Left hindlimb (tissue), 1 donor: ENCODE measurements at regions not wholly inside any gene's neighbourhood (a gene's known extent, or its start where the extent isn't known, plus 50 kb on each side); places are given as distances from the start of the nearest gene placed in this dataset.
"Not testable (repeated sequence)": the region's sequence is repeated elsewhere in the genome, so short reads cannot be mapped to it uniquely, and the experiment has no call there.

ENCODE experiments used
- DNase-seq: peaks from one replicate; pipeline ENCODE4 v3.0.0-alpha.2; 2018

DNA sequence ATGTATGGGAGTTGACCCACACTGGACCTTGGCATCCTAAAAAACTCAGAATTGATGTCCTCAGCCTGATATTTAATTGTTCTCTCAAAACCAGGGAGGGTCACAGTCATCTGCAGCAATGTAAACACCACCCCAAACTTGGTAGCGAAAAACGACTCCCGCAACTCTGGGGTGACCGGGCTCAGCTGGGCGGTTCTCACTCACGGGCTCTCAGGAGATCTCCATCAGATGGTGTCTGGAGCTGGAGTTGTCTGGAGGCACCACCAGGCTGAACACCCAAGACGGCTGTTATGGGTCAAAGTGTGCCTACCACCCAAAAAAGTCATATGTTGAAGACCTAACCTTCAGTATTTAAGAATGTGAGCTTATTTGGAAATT is 50.9 kb upstream of the NXT1 start:
- no peak for DNase-seq

DNA sequence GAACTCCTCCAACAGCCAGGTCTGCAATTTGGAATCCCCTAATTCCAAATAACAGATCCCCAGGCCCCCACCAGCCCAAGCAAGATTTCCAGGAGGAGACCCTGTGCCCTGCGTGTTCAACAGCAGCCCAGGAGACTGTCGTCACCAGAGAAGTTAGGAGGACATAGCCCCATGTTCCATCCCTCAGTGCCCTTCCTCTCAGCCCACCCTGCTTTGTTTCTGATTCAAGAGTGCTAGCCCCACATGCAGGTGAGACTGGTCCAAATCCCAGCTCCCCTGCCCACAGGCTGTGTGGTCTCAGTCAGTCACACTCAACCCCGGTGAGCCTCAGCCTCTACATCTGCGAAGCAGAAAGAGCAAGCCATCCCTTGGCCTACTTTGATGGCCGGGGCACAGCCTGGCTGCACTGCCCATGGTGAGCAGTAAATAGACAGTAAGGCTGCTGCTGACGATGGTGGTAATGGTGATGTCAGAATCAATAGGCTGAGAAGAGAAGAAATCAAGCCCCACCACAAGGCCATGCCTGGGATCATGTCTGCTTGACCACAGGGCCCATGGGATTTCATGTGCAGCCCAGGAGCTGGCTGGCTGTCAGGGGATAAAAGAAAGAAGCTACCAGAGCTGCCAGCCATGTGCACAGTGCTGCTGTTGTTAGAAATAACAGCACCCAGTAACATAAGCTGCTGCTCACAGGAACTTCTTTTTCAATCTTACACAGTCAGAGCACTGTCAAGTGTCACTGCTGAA is 51.5 kb upstream of the NXT1 start:
- DNase-seq = no peak

DNA sequence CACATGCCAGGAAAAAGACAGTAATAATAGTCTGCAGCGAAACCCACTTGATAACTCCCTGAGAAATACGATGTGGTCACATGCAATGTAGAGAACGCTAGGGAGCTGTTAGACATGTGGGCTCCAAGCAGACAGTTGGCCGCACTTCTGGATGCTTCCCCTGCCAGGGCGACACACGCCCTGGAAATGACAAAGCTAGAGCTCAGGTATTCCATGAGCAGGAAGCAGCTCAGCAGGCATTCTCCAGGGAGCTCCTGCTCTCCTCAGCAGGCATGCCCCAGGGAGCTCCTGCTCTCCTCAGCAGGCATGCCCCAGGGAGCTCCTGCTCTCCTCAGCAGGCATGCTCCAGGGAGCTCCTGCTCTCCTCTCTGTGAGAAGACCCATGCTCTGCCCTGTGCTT is 52.4 kb upstream of the NXT1 start:
- no peak for DNase-seq

- DNase-seq = no peak
Measured at GRCh38 chr20:23296841-23297701, 53.5 kb upstream of the NXT1 start.

GRCh38 chr20:23295934-23296333 is 54.7 kb upstream of the NXT1 start:
- no peak for DNase-seq

- DNase-seq = no peak
Measured at GRCh38 chr20:23294671-23295070, 55.9 kb upstream of the NXT1 start.

DNA sequence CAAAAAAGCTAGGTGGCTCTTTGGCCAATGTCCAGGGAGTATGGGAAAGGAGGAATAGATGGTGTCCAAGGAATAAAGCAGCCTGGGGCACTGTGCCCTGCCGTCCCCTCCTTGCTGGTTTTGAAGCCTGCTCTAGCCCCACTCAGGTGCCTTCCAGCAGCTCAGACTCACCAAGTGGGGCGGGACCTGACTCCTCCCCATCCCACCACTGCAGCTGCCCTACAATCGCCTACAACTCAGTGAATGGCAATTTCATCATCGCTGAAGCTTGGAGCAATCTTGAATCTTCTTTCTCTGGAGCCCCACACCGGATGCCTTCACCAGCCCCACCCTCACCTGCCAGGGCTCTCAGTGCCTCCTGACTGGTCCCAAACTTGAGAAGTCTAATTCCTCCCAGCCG is 56.4 kb upstream of the NXT1 start:
- no peak for DNase-seq

DNA sequence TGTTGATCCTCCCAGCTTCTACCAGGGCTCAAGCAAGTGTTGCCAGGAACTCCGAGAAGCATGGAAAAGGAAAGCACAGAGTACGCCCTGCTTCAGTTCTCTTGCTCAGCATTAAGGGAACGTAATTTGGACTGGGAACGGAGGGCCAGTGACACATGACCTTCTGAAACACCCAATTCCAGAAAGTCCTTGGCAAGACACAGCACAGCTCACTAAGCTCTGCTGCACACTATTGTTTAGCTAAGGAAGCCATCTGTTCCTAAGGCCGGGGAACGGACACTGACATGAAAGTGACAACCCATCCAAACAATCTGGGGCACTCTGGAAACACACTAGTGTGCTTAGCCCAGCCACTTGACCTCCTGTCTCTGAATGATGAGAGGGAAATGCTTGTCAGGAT is 56.9 kb upstream of the NXT1 start:
- no peak for DNase-seq

GRCh38 chr20:23292311-23292710 is 58.3 kb upstream of the NXT1 start:
- DNase-seq = not testable (repeated sequence)

DNA sequence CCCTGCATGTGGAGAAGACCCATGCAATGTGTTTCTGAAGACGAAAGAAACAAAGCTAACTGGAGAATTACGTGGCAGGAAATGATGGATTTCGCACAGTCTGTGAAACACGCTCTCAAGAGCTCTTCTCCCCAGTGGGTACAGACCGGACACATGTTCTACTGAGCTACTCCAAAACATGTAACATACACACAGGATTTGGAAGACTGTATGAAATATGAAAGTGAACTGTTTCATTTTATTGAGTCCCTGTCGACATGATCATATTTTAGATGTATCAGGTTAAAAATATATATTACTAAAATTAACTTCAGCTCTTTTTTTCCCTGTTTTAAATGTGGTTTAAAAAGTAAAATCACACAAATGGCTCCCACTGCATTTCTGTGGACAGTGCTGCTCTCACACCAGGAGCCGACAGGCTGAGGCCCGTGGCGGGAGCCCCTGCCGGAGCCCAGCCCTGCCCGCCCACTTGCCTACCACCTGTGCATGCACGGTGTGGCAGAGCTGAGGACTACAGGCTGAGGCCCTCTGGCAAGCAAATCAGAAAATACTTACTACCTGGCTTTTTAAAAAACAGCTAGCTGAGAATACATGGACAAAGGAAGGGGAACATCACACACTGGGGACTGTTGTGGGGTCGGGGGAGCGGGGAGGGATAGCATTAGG is 58.9 kb upstream of the NXT1 start:
- DNase-seq = no peak

GRCh38 chr20:23290761-23291574 is 59.6 kb upstream of the NXT1 start:
- no peak for DNase-seq

DNA sequence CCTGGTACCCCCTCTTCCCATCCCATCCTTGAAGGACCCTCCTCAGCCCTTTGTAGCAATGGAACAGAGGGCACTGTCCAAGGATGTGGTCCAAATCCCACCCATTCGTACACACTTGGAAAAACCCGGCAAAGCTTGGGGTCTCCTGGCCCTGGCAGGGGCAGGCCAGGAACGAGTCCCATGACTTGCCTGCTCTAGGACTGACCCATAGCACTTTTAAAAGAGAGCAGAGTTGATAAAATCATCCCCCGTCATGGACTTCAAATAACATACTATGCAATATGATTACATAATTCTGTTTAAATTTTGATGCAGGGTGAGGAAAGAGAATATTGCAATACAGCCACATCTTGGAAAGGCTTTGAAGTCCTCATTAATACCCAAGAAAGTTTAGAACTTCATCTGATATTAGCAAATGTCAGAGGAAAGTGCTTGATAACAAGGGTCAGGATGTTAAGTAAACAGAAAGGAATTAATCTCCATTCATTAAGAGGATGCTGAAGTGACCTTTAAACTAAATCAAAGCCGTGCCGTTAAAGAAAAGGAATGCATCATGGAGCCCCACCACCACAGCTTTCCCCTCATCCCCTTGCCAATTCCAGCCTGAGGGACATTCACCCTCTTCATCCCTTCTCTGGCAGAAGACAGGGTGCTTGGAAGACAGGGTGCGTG is 60.7 kb upstream of the NXT1 start:
- no peak for DNase-seq

- DNase-seq = no peak
Measured at GRCh38 chr20:23289249-23289648, 61.3 kb upstream of the NXT1 start.

DNA sequence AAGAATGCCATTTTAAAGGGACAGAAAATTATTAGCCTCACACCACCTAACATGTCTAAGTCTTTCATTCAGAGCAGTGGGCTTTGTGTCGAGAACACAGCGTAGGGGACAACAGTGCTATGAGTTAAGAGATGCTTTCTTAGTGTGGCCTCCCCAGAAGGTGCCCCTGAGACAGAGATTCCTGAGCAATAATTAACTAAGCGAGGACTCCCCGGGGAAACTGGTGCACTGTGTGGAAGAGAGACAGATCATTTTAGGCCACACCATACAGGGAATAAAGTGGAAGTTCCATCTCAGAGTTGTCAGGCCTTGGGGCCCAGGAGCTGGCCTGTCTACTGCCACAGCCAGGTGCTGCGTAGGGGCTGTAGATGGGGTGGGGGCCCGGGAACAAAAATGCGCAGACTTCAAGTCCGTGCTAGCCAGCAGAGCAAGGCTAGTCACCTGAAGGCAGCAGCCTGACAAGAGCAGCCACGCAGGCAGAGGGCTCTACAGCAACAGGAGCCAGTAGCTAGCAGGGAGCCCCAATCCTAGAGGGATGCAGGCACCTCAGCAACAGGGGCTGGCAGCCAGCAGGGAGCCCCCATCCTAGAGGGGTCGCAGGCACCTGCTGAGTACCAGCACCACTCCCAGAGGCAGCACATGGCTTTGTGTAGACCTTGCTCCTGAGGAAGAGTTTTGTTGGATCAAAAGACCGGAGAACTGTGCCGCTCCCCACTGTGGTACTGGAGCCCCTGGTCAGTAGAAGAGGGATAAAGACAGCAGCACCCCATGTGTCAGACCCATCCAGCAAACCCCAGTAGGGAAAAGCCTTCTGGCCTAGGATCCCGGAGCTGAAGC is 63.0 kb upstream of the NXT1 start:
- no peak for DNase-seq

DNA sequence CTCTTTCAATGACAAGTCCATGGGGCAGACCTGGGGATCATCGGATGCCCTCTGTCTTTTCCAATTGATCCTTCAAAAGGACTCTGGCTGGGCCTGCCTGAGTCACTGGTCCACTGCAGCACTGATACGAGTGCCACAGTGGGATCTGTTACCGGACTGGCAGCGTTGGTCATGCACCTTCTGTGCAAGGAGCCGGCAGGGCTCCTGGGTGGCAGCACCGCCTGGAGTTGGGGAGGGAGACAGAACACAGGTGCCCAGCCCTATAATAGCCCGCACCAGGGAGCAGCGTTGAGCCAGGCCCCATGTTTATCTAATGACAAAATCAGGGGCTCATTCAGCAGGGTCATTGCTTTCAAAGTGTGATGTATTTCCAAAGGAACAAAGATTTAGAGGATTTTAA is 64.2 kb upstream of the NXT1 start:
- no peak for DNase-seq

- no peak for DNase-seq
Measured at GRCh38 chr20:23285536-23285935, 65.1 kb upstream of the NXT1 start.

DNA sequence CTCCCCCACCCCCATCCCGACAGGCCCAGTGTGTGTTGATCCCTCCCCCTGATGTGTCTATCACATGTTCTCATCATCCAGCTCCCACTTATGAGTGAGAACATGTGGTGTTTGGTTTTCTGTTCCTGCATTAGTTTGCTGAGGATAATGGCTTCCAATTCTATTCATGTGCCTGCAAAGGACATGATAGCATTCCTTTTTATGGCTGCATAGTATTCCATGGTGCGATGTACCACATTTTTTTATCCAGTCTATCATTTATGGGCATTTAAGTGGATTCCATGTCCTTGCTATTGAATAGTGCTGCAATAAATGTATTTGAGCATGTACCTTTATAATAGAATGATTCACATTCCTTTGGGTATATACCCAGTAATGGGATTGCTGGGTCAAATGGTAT is 66.6 kb upstream of the NXT1 start:
- DNase-seq = no peak

GRCh38 chr20:23283096-23283850 is 67.3 kb upstream of the NXT1 start:
- DNase-seq = no peak

DNA sequence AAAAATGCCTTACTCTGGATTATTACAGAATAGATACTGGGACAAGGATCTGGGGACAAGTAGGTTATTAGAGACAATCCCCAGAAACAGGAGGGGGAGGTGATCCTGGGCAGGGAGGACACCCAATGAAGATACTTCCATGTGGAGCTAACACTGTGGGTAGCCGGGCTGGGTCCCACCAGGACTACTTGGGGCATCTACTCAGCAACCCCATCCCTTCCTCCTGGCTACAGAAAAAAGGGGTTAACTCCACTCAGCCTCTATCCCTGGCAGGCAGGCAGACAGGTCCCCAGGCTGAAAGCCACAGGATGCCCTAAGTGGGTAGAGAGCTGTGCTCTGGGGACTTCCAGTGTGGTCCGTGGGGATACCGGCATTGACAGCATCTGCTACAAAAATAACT is 68.0 kb upstream of the NXT1 start:
- DNase-seq = no peak

DNA sequence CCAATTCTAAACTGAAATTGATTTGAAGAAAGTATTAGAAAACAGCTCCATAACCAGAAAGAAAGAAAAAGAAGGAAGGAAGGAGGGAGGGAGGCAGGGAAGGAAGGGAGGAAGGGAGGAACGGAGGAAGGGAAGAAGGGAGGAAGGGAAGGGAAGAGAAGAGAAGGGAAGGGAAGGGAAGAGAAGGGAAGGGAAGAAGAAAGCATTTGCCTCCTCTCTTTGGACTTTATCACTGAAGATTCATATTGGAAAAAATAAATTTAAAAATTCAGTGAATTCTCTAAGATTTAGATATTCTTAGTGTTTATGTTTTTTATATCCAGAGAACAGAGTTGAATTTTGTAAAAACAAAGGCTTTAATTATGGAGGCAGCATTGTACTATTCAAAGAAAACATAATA is 68.5 kb upstream of the NXT1 start:
- DNase-seq = no peak

DNA sequence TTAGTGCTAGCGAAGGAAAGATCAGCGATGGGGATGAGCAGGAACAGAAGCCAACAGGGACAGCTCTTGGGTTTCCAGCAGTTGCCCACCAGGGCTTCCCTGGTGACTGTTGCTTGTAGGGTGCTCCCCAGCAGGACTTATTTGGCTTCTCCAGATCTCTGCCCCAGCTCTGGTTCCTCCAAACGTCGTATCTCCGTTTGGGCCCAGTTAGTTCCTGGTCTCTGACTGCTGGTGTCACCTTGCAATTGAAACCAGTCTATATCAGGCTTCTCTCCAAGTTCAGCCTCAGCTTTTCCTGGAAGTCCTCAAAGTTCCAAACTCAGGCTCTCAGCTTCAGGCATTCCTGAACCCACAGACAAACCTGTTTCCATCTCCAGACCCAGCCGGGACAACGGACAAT is 70.8 kb upstream of the NXT1 start:
- DNase-seq = no peak
